HG03064 (cell line): ENCODE measurements at regions not wholly inside any gene's neighbourhood (a gene's known extent, or its start where the extent isn't known, plus 50 kb on each side); places are given as distances from the start of the nearest gene placed in this dataset.

ENCODE experiments used
- ATAC-seq: cut with Tn5 transposase; IDR thresholded peaks from one replicate; pipeline ENCODE4 v1.9.1; 2021; ENCODE audit warnings: low read depth; ENCODE audit not compliant: unreplicated experiment

DNA sequence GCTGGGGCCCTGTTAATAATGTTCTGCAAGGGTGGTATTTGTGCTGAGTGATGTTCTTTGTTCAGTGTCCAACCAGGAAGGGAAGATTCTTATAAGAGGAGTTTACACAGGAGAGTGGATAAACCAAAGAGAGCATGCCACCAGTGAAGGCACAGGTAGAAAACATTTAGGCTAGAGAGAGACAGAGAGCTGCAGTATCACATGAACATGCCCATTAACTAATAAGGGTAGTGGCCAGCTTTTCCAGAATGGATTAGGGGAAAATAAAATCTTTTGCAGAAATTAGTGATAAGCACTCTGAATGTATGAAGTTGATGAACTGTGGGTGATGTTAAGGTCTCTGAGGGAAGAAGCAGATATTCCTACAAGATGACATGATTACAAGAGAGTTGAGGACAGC is 54.1 kb upstream of the PRLR start:
- no peak for ATAC-seq

DNA sequence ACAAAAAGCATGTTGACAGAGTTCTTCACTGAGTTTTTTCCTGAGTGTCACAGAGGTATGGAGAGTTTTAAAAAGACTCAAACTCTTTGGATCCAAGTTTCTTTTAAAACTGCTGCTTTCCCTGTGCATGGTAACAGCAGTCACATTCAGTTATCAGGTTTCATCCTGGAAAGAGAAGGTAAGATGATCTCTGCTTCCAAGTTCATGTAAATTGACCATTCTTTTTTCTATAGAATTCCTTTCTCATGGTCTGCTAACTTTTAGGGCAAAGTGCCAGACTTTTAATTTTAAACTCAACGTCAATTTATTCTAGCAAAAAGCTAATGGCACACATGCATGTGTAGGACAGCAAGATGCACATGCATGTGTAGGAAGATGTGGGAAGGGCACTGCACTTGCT is 52.5 kb upstream of the PRLR start:
- ATAC-seq, result no peak

DNA sequence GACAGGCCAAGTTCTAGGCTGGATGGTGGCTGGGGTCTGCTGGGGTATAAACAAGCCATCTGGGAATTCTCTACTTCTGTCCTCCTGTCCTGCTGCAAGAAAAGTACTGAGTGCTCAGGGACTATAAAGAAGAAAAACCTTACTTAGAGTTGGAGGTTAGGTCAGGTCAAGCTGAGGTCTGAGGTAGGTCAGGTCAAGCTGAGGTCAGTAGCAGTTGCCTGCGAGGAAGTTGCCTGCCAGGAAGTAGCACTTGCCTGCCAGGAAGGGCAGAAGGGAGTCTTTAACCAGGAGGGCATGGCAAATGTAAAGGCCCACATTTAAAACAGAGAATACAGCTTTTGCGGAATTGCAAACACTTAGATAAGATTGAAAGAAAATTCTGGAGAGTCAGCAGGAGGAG is 51.3 kb upstream of the PRLR start:
- ATAC-seq, result no peak
